ENCODE measurements at regions not wholly inside any gene's neighbourhood (a gene's known extent, or its start where the extent isn't known, plus 50 kb on each side); places are given as distances from the start of the nearest gene placed in this dataset.
"Not testable (repeated sequence)": the region's sequence is repeated elsewhere in the genome, so short reads cannot be mapped to it uniquely, and the experiment has no call there.

DNA sequence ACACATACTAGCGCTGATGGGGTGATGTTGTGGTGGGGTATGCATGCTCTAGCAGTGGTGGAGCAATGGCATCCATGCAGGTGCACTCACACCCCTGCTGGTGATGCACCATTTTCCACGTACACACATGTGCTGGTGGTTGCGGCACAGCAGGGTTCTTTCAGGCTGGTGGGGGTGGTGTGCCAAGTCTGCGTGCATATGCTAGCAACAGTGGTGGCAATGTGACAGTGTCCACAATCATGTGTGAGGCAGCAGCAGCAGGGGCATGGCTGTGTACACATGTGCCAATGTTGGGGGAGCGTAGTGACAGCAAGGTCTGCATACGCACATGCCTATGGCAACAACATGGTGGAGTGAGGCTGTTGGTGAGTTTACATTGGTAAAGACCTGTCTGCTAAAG is 148.1 kb downstream of the ZWINT start:
- H3K27ac ChIP-seq (replicated peaks) = no peak overlapping the region
- no peak for DNase-seq (ENCODE audit: low read depth in 1 of 2, low spot score in 1 of 2)
- TF ChIP-seq GABPA (IDR thresholded peaks at IDR 0.05; ENCODE audit: low read depth) (no peak), SPI1 (IDR thresholded peaks at IDR 0.05; ENCODE audit: borderline replicate concordance, low read depth) (no peak), POLR2AphosphoS5 (IDR thresholded peaks at IDR 0.05; ENCODE audit: low read depth) (no peak)
- TF ChIP-seq, protein P1, sequence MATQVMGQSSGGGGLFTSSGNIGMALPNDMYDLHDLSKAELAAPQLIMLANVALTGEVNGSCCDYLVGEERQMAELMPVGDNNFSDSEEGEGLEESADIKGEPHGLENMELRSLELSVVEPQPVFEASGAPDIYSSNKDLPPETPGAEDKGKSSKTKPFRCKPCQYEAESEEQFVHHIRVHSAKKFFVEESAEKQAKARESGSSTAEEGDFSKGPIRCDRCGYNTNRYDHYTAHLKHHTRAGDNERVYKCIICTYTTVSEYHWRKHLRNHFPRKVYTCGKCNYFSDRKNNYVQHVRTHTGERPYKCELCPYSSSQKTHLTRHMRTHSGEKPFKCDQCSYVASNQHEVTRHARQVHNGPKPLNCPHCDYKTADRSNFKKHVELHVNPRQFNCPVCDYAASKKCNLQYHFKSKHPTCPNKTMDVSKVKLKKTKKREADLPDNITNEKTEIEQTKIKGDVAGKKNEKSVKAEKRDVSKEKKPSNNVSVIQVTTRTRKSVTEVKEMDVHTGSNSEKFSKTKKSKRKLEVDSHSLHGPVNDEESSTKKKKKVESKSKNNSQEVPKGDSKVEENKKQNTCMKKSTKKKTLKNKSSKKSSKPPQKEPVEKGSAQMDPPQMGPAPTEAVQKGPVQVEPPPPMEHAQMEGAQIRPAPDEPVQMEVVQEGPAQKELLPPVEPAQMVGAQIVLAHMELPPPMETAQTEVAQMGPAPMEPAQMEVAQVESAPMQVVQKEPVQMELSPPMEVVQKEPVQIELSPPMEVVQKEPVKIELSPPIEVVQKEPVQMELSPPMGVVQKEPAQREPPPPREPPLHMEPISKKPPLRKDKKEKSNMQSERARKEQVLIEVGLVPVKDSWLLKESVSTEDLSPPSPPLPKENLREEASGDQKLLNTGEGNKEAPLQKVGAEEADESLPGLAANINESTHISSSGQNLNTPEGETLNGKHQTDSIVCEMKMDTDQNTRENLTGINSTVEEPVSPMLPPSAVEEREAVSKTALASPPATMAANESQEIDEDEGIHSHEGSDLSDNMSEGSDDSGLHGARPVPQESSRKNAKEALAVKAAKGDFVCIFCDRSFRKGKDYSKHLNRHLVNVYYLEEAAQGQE (IDR thresholded peaks at IDR 0.05; ENCODE audit: insufficient replicate concordance, low read depth) = no peak
- TF ChIP-seq, protein P2, sequence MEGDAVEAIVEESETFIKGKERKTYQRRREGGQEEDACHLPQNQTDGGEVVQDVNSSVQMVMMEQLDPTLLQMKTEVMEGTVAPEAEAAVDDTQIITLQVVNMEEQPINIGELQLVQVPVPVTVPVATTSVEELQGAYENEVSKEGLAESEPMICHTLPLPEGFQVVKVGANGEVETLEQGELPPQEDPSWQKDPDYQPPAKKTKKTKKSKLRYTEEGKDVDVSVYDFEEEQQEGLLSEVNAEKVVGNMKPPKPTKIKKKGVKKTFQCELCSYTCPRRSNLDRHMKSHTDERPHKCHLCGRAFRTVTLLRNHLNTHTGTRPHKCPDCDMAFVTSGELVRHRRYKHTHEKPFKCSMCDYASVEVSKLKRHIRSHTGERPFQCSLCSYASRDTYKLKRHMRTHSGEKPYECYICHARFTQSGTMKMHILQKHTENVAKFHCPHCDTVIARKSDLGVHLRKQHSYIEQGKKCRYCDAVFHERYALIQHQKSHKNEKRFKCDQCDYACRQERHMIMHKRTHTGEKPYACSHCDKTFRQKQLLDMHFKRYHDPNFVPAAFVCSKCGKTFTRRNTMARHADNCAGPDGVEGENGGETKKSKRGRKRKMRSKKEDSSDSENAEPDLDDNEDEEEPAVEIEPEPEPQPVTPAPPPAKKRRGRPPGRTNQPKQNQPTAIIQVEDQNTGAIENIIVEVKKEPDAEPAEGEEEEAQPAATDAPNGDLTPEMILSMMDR (IDR thresholded peaks at IDR 0.05; ENCODE audit: insufficient read depth, low read length) = no peak
- H3K27me3 ChIP-seq (ENCODE audit: insufficient read depth, poor library complexity, severe bottlenecking) = no peaks in the 10 kb centered on the region
- H3K4me3 ChIP-seq (replicated peaks; ENCODE audit: insufficient read depth, low read length) = no peak overlapping the region

DNA sequence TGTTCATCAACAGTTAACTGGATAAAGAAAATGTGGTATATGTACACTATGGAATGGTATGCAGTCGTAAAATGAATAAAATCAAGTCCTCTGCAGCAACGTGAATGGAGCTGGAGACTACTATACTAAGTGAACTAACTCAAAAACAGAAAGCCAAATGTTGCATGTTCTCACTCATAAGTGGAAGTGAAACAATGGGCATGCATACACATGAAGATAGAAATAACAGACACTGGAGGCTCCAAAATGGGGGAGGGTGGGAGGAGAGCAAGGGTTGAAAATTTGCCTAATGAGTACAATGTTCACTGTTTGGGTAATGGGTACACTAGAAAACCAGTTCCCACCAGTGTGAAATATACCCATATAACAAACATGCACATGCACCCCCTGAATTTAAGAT is 179.5 kb downstream of the ZWINT start:
- TF ChIP-seq GABPA (IDR thresholded peaks at IDR 0.05; ENCODE audit: low read depth) = no peak
- TF ChIP-seq SPI1 (IDR thresholded peaks at IDR 0.05; ENCODE audit: borderline replicate concordance, low read depth) = no peak
- TF ChIP-seq, protein P1 (IDR thresholded peaks at IDR 0.05; ENCODE audit: insufficient replicate concordance, low read depth) = no peak
- TF ChIP-seq, protein P2 (IDR thresholded peaks at IDR 0.05; ENCODE audit: insufficient read depth, low read length) = no peak
- TF ChIP-seq POLR2AphosphoS5 (IDR thresholded peaks at IDR 0.05; ENCODE audit: low read depth) = no peak
- Histone ChIP-seq H3K27me3 (ENCODE audit: insufficient read depth, poor library complexity, severe bottlenecking) (no peaks in the 10 kb centered on the region), H3K27ac (replicated peaks) (no peak overlapping the region), H3K4me3 (replicated peaks; ENCODE audit: insufficient read depth, low read length) (no peak overlapping the region)
- no peak for DNase-seq (ENCODE audit: low read depth in 1 of 2, low spot score in 1 of 2)

DNA sequence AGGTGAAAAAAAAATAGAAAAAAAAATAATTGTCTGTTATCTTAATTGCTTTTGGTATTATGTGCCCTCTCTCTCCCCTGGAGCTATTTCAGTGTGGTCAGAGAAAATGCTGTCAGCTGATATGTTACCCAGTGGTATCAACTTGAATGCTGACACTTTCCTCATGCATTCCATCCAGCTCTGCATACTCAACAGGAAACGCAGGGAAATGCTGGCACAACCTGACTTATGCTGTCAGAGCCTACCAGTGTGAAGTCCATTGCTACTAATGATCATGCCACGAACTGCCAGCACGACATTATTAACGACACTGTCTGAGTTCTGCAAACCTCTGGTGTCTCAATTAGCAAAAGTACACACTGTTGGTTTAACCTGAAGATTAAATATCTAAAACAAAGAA is 182.8 kb downstream of the ZWINT start:
- TF ChIP-seq POLR2AphosphoS5 (IDR thresholded peaks at IDR 0.05; ENCODE audit: low read depth) = no peak
- TF ChIP-seq, protein P1 (IDR thresholded peaks at IDR 0.05; ENCODE audit: insufficient replicate concordance, low read depth) = no peak
- TF ChIP-seq, protein P2 (IDR thresholded peaks at IDR 0.05; ENCODE audit: insufficient read depth, low read length) = no peak
- no peak for TF ChIP-seq SPI1 (IDR thresholded peaks at IDR 0.05; ENCODE audit: borderline replicate concordance, low read depth)
- no peak for TF ChIP-seq GABPA (IDR thresholded peaks at IDR 0.05; ENCODE audit: low read depth)
- no peak for DNase-seq (ENCODE audit: low read depth in 1 of 2, low spot score in 1 of 2)
- no peak overlapping the region for H3K27ac ChIP-seq (replicated peaks)
- no peak overlapping the region for H3K4me3 ChIP-seq (replicated peaks; ENCODE audit: insufficient read depth, low read length)
- no peaks in the 10 kb centered on the region for H3K27me3 ChIP-seq (ENCODE audit: insufficient read depth, poor library complexity, severe bottlenecking)

DNA sequence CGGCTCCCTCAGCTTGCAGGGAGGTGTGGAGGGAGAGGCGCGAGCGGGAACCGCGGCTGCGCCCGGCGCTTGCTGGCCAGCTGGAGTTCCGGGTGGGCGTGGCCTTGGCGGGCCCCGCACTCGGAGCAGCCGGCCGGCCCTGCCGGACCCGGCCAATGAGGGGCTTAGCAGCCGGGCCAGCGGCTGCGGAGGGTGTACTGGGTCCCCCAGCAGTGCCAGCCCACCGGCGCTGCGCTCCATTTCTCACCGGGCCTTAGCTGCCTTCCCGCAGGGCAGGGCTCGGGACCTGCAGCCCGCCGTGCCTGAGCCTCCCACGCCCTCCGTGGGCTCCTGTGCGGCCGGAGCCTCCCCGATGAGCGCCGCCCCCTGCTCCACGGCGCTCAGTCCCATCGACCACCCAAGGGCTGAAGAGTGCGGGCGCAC is 206.0 kb downstream of the ZWINT start:
- not testable (repeated sequence) for H3K4me3 ChIP-seq (replicated peaks; ENCODE audit: insufficient read depth, low read length); H3K27ac ChIP-seq (replicated peaks); DNase-seq (ENCODE audit: low read depth in 1 of 2, low spot score in 1 of 2); H3K27me3 ChIP-seq (ENCODE audit: insufficient read depth, poor library complexity, severe bottlenecking)

Data from HL-60 (cell line).